ENCODE measurements at regions not wholly inside any gene's neighbourhood (a gene's known extent, or its start where the extent isn't known, plus 50 kb on each side); places are given as distances from the start of the nearest gene placed in this dataset.

DNA sequence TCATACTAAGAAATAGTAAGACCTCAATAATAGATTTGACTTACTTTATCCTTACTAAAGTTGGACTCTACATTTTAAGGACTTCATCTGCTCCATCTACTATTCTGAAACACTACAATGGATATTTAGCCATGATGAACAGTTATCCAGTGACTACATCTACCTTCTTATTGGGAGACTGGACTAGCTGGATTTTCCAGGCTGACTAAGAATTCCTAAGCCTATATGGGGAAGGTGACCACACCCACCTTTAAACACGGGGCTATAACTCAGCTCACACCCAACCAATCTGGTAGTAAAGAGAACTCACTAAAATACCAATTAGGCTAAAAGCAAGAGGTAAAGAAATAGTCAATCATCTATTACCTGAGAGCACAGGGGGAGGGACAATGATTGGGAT lies 1438.4 kb downstream of the TECRL start:
- Mint-ChIP-seq H3K27ac (no peak overlapping the region), H3K9me3 (peaks cover 3% of the 10 kb centered on the region), H3K4me1 (no peaks in the 10 kb centered on the region), H3K27me3 (no peaks in the 10 kb centered on the region), H3K36me3 (no peaks in the 10 kb centered on the region), H3K4me3 (no peak overlapping the region)
- ATAC-seq (ENCODE audit: low read depth) (no peak), DNase-seq (no peak)
- POLR2A ChIA-PET = no interaction called here

DNA sequence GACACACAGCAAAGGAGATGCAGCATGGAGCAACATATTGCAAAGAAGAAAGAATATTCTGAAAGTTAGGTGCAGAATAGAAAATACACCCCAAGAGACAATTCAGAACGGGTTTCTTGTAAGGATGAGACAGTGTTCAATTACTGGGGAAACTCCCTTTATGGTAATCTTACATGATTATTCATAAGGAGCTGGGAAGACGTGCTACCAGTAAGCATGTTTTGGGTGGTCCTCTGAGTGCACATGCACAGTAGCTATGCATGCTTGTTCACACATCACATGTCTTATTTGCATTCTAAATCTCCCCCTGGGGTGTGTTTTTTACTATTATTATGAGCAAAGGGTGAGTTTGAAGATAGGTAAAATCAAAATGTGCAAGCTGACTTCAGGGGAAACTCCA lies 1448.8 kb downstream of the TECRL start:
- Mint-ChIP-seq H3K27me3 (no peaks in the 10 kb centered on the region), H3K36me3 (no peaks in the 10 kb centered on the region), H3K27ac (no peak overlapping the region), H3K4me1 (no peaks in the 10 kb centered on the region), H3K4me3 (no peak overlapping the region), H3K9me3 (no peaks in the 10 kb centered on the region)
- ATAC-seq (ENCODE audit: low read depth) = no peak
- DNase-seq = no peak
- POLR2A ChIA-PET = no interaction called here

DNA sequence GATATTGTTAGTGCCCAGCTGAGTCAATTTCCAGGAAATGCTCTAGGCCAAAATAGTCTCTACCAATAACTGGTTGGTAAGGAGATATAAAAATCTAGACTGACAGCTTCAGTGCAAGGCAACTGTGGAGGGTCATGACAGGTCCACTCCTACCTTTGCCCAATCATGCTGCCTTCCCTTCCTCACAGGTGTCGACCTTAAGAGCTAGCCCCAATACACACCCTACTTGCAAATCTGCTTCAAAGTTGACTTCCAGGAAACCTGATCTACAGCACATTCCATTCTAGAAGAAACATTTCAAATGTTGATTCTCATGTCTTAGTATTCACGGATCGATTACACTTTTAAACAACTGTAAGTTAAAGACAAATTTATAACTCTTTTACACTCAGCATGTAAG lies 1455.5 kb downstream of the TECRL start:
- H3K36me3 Mint-ChIP-seq = no peaks in the 10 kb centered on the region
- POLR2A ChIA-PET = no interaction called here
- DNase-seq = no peak
- H3K9me3 Mint-ChIP-seq = peaks cover 2% of the 10 kb centered on the region
- no peak overlapping the region for H3K4me3 Mint-ChIP-seq
- H3K27me3 Mint-ChIP-seq = no peaks in the 10 kb centered on the region
- no peak overlapping the region for H3K27ac Mint-ChIP-seq
- H3K4me1 Mint-ChIP-seq = no peaks in the 10 kb centered on the region
- ATAC-seq (ENCODE audit: low read depth) = no peak

DNA sequence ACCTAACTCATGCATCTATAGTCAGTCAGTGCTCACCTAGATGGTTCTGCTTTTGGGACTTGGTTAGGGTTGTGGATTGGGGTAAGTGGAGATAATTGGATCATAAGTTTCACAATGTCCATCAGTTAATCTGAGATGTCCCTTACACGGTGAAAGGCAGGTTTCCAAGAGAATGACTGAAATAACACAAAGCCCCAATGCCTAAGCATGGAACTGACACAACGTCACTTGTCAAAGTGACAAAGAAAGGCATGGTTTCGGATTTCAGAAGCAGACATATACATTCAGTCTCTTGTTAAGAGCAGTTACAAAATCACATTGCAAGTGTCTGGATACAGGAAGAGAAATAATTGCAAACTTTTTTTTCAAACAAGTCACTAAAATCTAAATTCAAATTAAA lies 1456.9 kb downstream of the TECRL start:
- Mint-ChIP-seq H3K27me3 (no peaks in the 10 kb centered on the region), H3K4me3 (no peak overlapping the region), H3K27ac (no peak overlapping the region), H3K36me3 (no peaks in the 10 kb centered on the region), H3K4me1 (no peaks in the 10 kb centered on the region), H3K9me3 (peaks cover 2% of the 10 kb centered on the region)
- no peak for DNase-seq
- no peak for ATAC-seq (ENCODE audit: low read depth)
- POLR2A ChIA-PET = no interaction called here

DNA sequence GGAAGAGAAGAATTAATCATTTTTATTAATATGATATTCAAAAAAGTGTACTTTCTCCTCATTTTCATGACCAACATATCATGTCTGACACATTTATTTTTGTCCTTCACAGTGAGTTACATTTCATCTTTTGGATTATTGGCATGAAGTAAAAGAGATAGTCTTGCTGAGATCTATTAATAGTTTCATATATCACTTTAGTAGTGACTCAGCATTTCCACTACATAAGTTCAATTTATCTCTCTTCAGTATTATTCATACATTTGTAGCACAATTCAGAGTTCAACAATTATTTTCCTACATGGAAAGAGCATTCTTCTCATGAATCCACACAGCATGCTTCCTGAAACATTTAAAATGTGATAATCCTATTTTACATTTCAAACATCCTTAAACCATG lies 1461.1 kb downstream of the TECRL start:
- Mint-ChIP-seq H3K4me1 (no peaks in the 10 kb centered on the region), H3K27ac (no peak overlapping the region), H3K9me3 (peaks cover 9% of the 10 kb centered on the region), H3K36me3 (no peaks in the 10 kb centered on the region), H3K4me3 (no peak overlapping the region), H3K27me3 (no peaks in the 10 kb centered on the region)
- DNase-seq (no peak), ATAC-seq (ENCODE audit: low read depth) (no peak)
- POLR2A ChIA-PET = no interaction called here

DNA sequence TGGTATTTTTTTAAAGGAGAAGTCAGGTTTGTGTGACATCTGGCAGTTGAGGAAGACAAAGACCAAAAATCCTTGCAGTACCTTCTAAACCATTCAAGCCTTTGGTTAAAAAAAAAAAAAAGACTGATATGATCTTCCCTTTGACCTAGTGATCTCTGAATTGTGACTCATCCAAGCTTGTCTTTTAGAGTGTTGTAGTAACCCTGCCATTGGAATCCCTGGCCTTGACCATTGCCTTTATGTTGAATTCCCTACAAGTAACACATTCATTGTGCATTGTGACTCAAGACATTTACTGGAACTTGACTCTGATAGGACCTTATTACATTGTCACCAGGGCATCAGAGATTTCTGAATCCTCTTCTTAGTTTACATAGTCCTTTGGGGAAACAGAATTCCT lies 1469.0 kb downstream of the TECRL start:
- H3K36me3 Mint-ChIP-seq = no peaks in the 10 kb centered on the region
- H3K4me3 Mint-ChIP-seq = no peak overlapping the region
- no peaks in the 10 kb centered on the region for H3K4me1 Mint-ChIP-seq
- H3K27ac Mint-ChIP-seq = no peak overlapping the region
- no peaks in the 10 kb centered on the region for H3K27me3 Mint-ChIP-seq
- DNase-seq (no peak), ATAC-seq (ENCODE audit: low read depth) (no peak)
- peaks cover 11% of the 10 kb centered on the region for H3K9me3 Mint-ChIP-seq
- POLR2A ChIA-PET = no interaction called here

DNA sequence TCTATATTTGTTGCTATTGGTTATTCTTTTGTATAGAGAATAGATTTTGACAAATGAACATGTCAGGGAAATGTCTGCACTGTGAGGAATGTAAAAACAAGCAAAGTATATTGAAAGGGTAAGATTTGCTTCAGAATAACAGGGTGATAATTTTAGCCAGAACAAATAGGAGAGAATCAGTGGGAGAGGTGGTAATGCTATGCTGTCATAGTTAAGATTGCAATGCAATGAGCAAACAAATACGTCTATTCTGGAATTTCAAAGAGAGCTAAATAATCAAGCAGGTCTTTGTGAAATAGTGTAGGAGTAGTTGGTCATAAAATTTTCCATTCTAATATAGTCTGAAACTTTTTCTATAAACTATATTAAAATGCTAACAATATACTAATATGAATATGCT lies 1478.4 kb downstream of the TECRL start:
- Mint-ChIP-seq H3K4me1 (no peaks in the 10 kb centered on the region), H3K36me3 (no peaks in the 10 kb centered on the region), H3K27ac (no peak overlapping the region), H3K4me3 (no peak overlapping the region), H3K27me3 (no peaks in the 10 kb centered on the region), H3K9me3 (peaks cover 5% of the 10 kb centered on the region)
- DNase-seq = no peak
- no peak for ATAC-seq (ENCODE audit: low read depth)
- POLR2A ChIA-PET = no interaction called here

DNA sequence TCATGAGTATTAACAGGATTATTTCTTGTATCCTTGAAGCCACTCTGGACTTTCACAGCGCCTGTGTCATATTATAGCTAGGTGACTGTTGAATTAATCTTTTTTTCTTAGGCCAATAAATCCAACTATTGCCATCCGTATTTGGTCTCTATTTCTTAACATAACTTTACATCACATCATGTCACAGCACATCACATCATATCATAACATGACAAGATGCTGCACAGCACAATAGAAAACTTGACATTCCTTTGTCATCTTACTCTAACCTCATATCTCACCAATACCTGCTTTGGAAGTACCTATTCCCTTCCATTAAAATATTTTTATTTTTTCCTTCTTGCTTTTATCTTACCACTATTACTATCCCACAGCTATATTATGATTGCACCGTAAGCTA lies 1480.8 kb downstream of the TECRL start:
- POLR2A ChIA-PET = no interaction called here
- DNase-seq (no peak), ATAC-seq (ENCODE audit: low read depth) (no peak)
- no peak overlapping the region for H3K27ac Mint-ChIP-seq
- no peak overlapping the region for H3K4me3 Mint-ChIP-seq
- H3K9me3 Mint-ChIP-seq = peaks cover 7% of the 10 kb centered on the region
- no peaks in the 10 kb centered on the region for H3K4me1 Mint-ChIP-seq
- H3K27me3 Mint-ChIP-seq = no peaks in the 10 kb centered on the region
- no peaks in the 10 kb centered on the region for H3K36me3 Mint-ChIP-seq

DNA sequence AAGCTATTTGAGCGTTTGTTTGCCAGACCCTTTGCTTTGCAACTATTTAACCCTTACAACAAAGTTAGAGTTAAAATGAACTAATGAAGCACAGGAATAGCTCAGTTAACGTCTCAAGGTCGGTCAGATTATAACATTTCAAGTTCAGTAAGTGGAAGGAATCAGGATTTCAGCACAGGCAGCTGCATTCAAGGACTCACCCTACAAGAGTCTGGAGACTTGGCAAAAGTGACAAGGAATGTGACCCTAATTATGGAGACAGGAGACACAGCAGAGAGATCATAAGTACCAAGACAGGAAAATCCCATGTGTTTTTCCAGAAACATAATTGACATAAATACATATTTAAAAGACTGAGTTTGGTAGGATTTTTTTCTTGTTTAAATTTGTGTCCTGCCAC lies 1481.7 kb downstream of the TECRL start:
- DNase-seq (no peak), ATAC-seq (ENCODE audit: low read depth) (no peak)
- POLR2A ChIA-PET = no interaction called here
- Mint-ChIP-seq H3K36me3 (no peaks in the 10 kb centered on the region), H3K27me3 (no peaks in the 10 kb centered on the region), H3K4me3 (no peak overlapping the region), H3K9me3 (peaks cover 7% of the 10 kb centered on the region), H3K27ac (no peak overlapping the region), H3K4me1 (no peaks in the 10 kb centered on the region)

DNA sequence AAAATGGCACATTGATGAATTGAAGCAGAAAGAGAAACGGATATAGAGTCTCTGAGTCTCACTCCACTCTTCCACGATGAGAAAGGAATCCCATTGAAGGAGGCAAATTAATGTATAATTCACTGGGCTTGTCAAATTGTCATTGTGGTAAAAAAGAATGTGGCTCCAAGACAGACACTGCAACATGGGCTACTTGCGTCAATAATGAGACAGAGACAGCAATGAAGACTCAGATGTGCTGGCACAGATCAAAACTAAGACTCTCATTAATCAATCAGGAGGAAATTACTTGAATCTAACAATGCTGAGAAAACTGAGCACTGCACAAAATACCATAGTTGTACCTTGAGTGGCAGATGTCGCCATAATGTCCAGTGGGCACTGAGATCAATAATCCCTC lies 1485.5 kb downstream of the TECRL start:
- H3K36me3 Mint-ChIP-seq = no peaks in the 10 kb centered on the region
- POLR2A ChIA-PET = no interaction called here
- no peak for ATAC-seq (ENCODE audit: low read depth)

DNA sequence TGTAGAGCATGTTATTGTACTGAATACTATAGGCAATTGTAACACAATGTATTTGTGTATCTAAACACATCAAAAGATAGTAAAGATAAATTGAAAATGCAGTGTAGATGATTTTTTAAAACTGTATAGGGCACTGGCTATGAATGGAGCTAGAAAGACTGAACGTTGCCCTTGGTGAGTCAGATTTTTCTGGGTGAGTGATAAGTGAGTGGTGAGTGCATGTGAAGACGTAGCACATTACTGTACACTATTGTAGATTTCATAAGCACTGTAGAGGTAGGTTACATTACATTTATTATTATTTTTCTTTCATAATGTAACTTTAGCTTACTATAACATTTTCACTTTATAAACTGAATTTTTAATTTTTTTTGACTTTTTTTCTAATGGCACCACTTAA lies 1491.6 kb downstream of the TECRL start:
- Mint-ChIP-seq H3K4me3 (no peak overlapping the region), H3K36me3 (no peaks in the 10 kb centered on the region), H3K4me1 (no peaks in the 10 kb centered on the region), H3K9me3 (no peaks in the 10 kb centered on the region), H3K27me3 (no peaks in the 10 kb centered on the region), H3K27ac (no peak overlapping the region)
- POLR2A ChIA-PET = no interaction called here
- no peak for DNase-seq
- no peak for ATAC-seq (ENCODE audit: low read depth)

More for the DNA sequence above, 1485.5 kb downstream of the TECRL start:
- H3K4me1 Mint-ChIP-seq = no peaks in the 10 kb centered on the region
- no peak overlapping the region for H3K27ac Mint-ChIP-seq
- DNase-seq = no peak
- H3K9me3 Mint-ChIP-seq = peaks cover 2% of the 10 kb centered on the region
- H3K27me3 Mint-ChIP-seq = no peaks in the 10 kb centered on the region
- no peak overlapping the region for H3K4me3 Mint-ChIP-seq

DNA sequence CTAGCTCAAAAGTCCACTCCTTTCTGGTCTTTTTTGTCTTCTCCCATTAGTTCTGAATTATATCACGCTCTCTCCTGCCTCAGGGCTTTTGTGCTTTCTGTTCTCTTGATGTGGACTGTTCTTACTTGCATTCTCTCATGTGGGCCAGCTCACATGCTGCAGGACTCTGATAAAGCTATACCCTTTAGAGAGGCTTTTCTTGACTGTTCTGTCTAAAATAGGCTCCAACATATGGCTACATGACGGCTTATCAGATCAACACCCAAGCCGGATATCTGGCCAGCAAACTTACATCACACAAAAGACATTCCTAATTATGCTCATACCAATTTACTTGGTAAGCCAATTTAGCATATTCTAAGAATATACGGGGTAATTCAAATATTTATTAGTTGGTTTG lies 1494.5 kb downstream of the TECRL start:
- no peaks in the 10 kb centered on the region for H3K27me3 Mint-ChIP-seq

DNA sequence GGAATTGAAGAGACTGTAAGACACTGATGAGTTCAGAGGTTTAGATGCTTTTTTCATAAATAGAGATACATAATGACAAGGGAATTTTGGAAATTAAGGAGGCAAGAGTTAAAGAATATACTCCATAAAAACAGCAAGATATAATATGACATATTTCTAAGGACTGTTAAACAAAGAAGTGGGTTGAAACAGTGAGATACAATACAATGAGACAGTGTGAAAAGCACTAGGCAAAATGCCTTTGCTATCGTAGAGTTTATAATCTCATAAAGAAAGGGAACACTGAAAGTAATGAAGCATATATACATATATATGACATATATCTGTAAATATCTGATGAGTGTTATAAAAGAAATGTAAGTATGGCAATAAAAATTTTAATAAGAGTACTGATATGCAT lies 1496.2 kb downstream of the TECRL start:
- POLR2A ChIA-PET = no interaction called here
- peaks cover 4% of the 10 kb centered on the region for H3K9me3 Mint-ChIP-seq
- DNase-seq (no peak), ATAC-seq (ENCODE audit: low read depth) (no peak)
- H3K36me3 Mint-ChIP-seq = no peaks in the 10 kb centered on the region
- no peak overlapping the region for H3K4me3 Mint-ChIP-seq
- no peaks in the 10 kb centered on the region for H3K27me3 Mint-ChIP-seq
- no peaks in the 10 kb centered on the region for H3K4me1 Mint-ChIP-seq
- H3K27ac Mint-ChIP-seq = no peak overlapping the region

More for the DNA sequence above, 1494.5 kb downstream of the TECRL start:
- Mint-ChIP-seq H3K27ac (no peak overlapping the region), H3K4me3 (no peak overlapping the region), H3K36me3 (no peaks in the 10 kb centered on the region), H3K4me1 (no peaks in the 10 kb centered on the region), H3K9me3 (peaks cover 4% of the 10 kb centered on the region)
- DNase-seq (no peak), ATAC-seq (ENCODE audit: low read depth) (no peak)
- POLR2A ChIA-PET = no interaction called here

DNA sequence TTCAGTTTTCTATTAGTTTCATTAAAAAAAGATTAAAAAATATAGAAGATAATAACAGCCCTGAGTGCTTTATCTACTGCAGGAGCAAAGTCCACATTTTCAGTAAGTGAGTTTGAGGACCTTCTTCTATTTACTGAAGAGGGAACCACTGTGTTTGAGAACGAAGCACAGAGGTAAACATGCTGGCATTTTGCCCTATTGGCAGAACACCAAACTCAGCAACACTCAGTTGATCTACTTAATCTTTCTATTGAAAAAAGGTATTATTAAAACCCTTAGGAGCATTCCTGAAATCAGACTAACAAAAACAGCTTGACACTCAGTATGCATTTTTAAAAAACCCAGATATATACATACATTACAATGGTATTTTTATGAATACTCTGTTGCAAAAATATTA lies 1496.7 kb downstream of the TECRL start:
- Mint-ChIP-seq H3K36me3 (no peaks in the 10 kb centered on the region), H3K9me3 (peaks cover 4% of the 10 kb centered on the region), H3K4me3 (no peak overlapping the region), H3K27ac (no peak overlapping the region), H3K4me1 (no peaks in the 10 kb centered on the region), H3K27me3 (no peaks in the 10 kb centered on the region)
- POLR2A ChIA-PET = no interaction called here
- DNase-seq (no peak), ATAC-seq (ENCODE audit: low read depth) (no peak)

DNA sequence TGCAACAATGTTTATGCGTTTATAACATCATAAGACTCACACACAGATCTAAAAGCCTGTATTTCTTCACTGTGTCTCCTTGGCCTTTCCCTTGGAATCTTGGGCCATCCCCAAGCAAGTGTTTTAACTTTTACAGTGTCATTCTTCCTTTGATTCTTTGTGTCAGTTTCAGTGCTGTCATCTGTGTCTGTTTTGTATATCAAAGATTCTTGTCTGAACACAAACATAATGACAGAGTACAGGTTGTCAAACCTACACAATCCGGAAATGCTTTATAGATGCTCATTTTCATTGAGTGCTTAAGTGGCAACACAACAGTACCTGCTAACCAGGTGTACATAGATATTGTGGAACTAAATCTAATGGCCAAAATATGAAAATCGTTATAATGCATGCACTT lies 1500.0 kb downstream of the TECRL start:
- Mint-ChIP-seq H3K27ac (no peak overlapping the region), H3K9me3 (peaks cover 4% of the 10 kb centered on the region), H3K4me1 (no peaks in the 10 kb centered on the region), H3K4me3 (no peak overlapping the region), H3K36me3 (no peaks in the 10 kb centered on the region), H3K27me3 (no peaks in the 10 kb centered on the region)
- ATAC-seq (ENCODE audit: low read depth) (no peak), DNase-seq (no peak)
- POLR2A ChIA-PET = no interaction called here

Data from activated naive CD8-positive, alpha-beta T cell treated with anti-CD3 and anti-CD28 coated beads, Interleukin-2, amount 10 ng/mL, durations not matched to agents 7 days and 5 days (primary cell).